Transverse colon (tissue), 4 donors: ENCODE measurements at regions not wholly inside any gene's neighbourhood (a gene's known extent, or its start where the extent isn't known, plus 50 kb on each side); places are given as distances from the start of the nearest gene placed in this dataset.

Source experiments
- DNase-seq: peaks from one replicate; pipeline ENCODE4 v3.0.0-alpha.2; 2019
- H3K27ac ChIP-seq, 4 donors: fragments of 200-600 bp; sonication (generic); 2 replicates each; pipeline ENCODE4 v1.5.1; 2016 to 2018; ENCODE audit warnings: inconsistent platforms in 4 of 4
- H3K27me3 ChIP-seq: fragments of 200-600 bp; sonication (generic); 2 replicates; pipeline ENCODE4 v1.5.1; 2017; ENCODE audit warnings: inconsistent platforms
- H3K36me3 ChIP-seq, 4 donors: fragments of 200-600 bp; sonication (generic); 2 replicates each; pipeline ENCODE4 v1.5.1; 2017 to 2019; ENCODE audit warnings: inconsistent platforms in 4 of 4
- H3K4me1 ChIP-seq, 4 donors: fragments of 200-600 bp; sonication (generic); 2 replicates each; pipeline ENCODE4 v1.5.1; 2017 to 2020; ENCODE audit warnings: inconsistent platforms in 4 of 4
- H3K4me3 ChIP-seq, 4 donors: fragments of 200-600 bp; sonication (generic); 1 replicate in 1 of 4; 2 replicates in 3 of 4; pipeline versions ENCODE4 v1.5.1 to v1.6.1; 2017 to 2019; ENCODE audit warnings: inconsistent platforms in 4 of 4
- H3K9me3 ChIP-seq, 2 donors: fragments of 200-600 bp; sonication (generic); 2 replicates each; pipeline ENCODE4 v1.5.1; 2017 to 2019; ENCODE audit warnings: inconsistent platforms in 2 of 2
- EP300 ChIP-seq: sonication (generic); formaldehyde crosslinking; IDR thresholded peaks from one replicate; pipeline ENCODE4 v1.6.1; 2017; ENCODE audit warnings: antibody characterized with exemption, low read depth
- POLR2A ChIP-seq: fragments of 450-650 bp; IDR thresholded peaks from one replicate; pipeline ENCODE4 v1.6.1; 2016; ENCODE audit warnings: antibody characterized with exemption, mild to moderate bottlenecking, moderate library complexity
- POLR2AphosphoS5 ChIP-seq, 3 donors: sonication (generic); formaldehyde crosslinking; IDR thresholded peaks; one replicate each; pipeline ENCODE4 v1.6.1; 2016; ENCODE audit warnings: antibody characterized with exemption in 3 of 3
- WGBS, 2 donors: methylation state at CpG; one replicate each; pipeline ENCODE4 v1.1.5; 2018; ENCODE audit warnings: low coverage in 1 of 2; 5-methylcytosine and 5-hydroxymethylcytosine counted together
- in situ Hi-C, 4 donors: fragments of 200-750 bp; cut with MboI; loops; one replicate each; pipeline versions ENCODE4 v1.15.0 to v1.15.1; 2017; ENCODE audit warnings: low sequenced_read_pairs in 3 of 4, low pct_ligation_motif_present in 1 of 4, low pct_unique_long_range_greater_than_20kb in 1 of 4
- intact Hi-C: fragments of 100-400 bp; cut with DNase I; formaldehyde crosslinking; loops from one replicate; pipeline ENCODE4 v1.15.1; 2023; ENCODE audit warnings: low total_unique reads
- TF ChIP-seq, protein P1 (sequence below), 5 experiments: fragments of 200-600 bp in 3 of 5; fragments of 450-650 bp in 2 of 5; sonication (generic) in 3 of 5; IDR thresholded peaks; 1 replicate in 2 of 5; 2 replicates in 3 of 5; pipeline ENCODE4 v1.5.1; 2016 to 2017; ENCODE audit warnings: antibody characterized with exemption in 5 of 5, inconsistent platforms in 3 of 5, mild to moderate bottlenecking in 2 of 5, moderate library complexity in 1 of 5

DNA sequence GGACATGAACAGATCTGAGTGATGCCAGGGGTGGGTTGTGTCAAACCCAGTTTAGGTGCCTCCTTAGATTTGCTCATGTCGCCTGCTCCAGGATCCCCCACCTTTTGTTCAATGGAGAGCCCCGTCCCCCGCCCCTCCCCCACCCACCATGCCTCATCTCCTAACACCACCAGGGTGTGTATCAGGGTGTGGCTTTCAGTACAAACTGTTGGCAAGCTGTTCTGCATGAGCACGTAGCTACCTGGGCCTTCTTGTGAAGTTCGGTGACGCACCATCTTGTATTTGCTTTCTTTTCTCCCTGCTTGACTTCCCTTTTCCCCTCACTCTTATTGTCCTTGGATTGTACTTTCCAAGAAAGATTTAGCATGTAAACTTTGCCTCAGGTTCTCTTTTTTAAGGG is 94.8 kb downstream of the EBNA1BP2 start:
- intact Hi-C loops: no loop called here
- in situ Hi-C loops: loop anchor here in 3 of 4 donors (5.0 to 10.0 kb wide), 2 partner anchors 165 to 302 kb away; no protein-coding TSS in a partner anchor
- WGBS, 2 donors: 78% methylated on average over 6 of the region's 6 CpGs; no CpG with 5 or more reads in 1 of the 2 donors

DNA sequence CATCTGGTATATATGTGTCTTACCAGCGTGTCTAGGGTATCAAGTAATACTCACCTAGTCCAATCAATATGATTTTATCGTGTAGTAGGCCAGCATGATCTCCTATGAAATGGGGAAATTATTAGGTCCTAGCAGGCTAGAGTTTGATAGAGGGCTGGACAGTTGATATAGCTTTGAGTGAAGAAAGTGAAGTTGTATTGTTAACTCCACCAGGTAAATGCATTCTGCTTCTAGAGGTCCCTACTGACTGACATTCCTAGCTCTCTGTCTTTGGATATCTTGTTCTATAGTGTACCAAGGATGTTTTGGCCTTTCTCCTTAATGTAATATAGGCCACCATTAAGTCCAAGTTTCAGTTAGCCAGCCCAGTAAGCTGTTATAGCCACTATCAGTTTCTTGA is 97.4 kb downstream of the EBNA1BP2 start:
- Histone ChIP-seq H3K4me3 (no peak overlapping the region), H3K9me3 (no peaks in the 10 kb centered on the region), H3K27ac (no peak overlapping the region), H3K27me3 (no peaks in the 10 kb centered on the region), H3K4me1 (no peaks in the 10 kb centered on the region), H3K36me3 (no peaks in the 10 kb centered on the region)
- TF ChIP-seq, protein P1, sequence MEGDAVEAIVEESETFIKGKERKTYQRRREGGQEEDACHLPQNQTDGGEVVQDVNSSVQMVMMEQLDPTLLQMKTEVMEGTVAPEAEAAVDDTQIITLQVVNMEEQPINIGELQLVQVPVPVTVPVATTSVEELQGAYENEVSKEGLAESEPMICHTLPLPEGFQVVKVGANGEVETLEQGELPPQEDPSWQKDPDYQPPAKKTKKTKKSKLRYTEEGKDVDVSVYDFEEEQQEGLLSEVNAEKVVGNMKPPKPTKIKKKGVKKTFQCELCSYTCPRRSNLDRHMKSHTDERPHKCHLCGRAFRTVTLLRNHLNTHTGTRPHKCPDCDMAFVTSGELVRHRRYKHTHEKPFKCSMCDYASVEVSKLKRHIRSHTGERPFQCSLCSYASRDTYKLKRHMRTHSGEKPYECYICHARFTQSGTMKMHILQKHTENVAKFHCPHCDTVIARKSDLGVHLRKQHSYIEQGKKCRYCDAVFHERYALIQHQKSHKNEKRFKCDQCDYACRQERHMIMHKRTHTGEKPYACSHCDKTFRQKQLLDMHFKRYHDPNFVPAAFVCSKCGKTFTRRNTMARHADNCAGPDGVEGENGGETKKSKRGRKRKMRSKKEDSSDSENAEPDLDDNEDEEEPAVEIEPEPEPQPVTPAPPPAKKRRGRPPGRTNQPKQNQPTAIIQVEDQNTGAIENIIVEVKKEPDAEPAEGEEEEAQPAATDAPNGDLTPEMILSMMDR (IDR thresholded peaks at IDR 0.05): no peak
- TF ChIP-seq POLR2AphosphoS5 (IDR thresholded peaks at IDR 0.05): no peak
- no peak for TF ChIP-seq EP300
- TF ChIP-seq POLR2A: no peak
- DNase-seq: no peak
- intact Hi-C loops: loop anchor here (5.0 kb wide), 1 partner anchor 162 kb away; no protein-coding TSS in a partner anchor
- in situ Hi-C loops: loop anchor here in 3 of 4 donors (5.0 to 25.0 kb wide), 4 partner anchors 162 to 487 kb away; partner anchors contain the start of gene TMEM269 (in 1 of the 3)
- 86% methylated on average over 2 of the region's 2 CpGs for WGBS, 2 donors

More for the DNA sequence above, 94.8 kb downstream of the EBNA1BP2 start:
- H3K36me3 ChIP-seq: no peaks in the 10 kb centered on the region
- no peak for DNase-seq
- no peaks in the 10 kb centered on the region for H3K27me3 ChIP-seq
- H3K4me3 ChIP-seq: no peak overlapping the region
- TF ChIP-seq EP300 (no peak), POLR2AphosphoS5 (IDR thresholded peaks at IDR 0.05) (no peak), POLR2A (no peak)
- TF ChIP-seq, protein P1 (IDR thresholded peaks at IDR 0.05): no peak
- no peaks in the 10 kb centered on the region for H3K4me1 ChIP-seq
- no peaks in the 10 kb centered on the region for H3K9me3 ChIP-seq
- H3K27ac ChIP-seq: no peak overlapping the region

DNA sequence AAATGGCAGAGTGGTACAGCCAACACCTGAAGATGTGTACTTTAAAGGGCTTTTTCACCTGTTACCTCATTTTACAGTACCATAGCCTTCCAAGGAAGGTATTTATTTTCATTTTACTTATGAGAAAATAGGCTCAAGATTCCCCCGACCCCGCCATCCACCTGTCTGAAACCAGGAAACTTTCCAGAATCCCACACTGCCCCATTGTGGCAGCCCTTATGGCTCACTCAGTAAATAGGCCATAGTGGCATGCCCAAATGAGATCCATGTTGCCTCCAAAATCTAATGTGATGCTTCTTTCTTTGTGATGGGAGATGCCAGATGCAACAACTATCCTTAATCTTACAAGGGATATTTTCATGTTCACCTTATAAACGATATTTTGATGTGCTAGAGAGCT is 97.8 kb downstream of the EBNA1BP2 start:
- Histone ChIP-seq H3K27me3 (no peaks in the 10 kb centered on the region), H3K4me1 (no peaks in the 10 kb centered on the region), H3K36me3 (no peaks in the 10 kb centered on the region), H3K27ac (no peak overlapping the region), H3K9me3 (no peaks in the 10 kb centered on the region), H3K4me3 (no peak overlapping the region)
- no peak for TF ChIP-seq POLR2A
- no peak for TF ChIP-seq POLR2AphosphoS5 (IDR thresholded peaks at IDR 0.05)
- TF ChIP-seq, protein P1 (IDR thresholded peaks at IDR 0.05): no peak
- TF ChIP-seq EP300: no peak
- intact Hi-C loops: loop anchor here (5.0 kb wide), 1 partner anchor 162 kb away; no protein-coding TSS in a partner anchor
- in situ Hi-C loops: loop anchor here in 3 of 4 donors (5.0 to 25.0 kb wide), 4 partner anchors 162 to 487 kb away; partner anchors contain the start of gene TMEM269 (in 1 of the 3)
- DNase-seq: no peak
- WGBS, 2 donors: 79 to 87% methylated on average over 3 of the region's 3 CpGs

DNA sequence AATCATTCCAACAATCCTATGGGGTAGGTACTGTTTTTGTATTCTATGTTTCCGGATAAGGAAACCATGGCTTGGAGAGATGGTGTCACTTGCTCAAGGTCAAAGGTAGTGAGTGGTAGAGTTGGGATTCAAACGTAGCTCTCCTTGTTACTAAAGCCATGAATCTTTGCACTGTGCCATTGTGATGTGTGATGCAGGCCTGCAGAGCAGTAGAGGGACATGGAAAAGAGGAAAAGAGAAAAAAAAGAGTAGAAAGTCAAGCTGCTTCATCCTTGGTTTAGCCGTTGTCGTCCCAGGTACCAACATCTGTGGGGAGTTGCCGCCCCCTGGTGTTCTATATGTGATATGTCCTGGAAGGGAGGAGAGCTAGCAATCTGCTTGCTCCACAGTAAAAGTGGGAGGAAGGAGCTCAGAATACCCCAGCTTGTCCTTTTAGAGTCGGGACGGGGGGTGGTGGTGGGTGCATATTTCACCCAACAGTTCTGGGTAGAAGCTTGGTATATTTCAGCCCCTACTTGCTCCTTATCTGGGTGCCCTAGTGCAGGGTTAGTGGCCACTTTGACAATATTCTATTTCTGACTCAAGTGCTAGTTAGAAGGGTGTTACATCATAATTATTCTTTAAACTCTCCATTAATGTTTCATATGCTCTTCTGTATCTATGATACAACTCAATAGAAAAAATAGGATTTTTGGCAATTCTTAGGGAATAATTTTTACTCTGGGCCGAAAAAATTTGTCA is 98.4 kb downstream of the EBNA1BP2 start:
- intact Hi-C loops: loop anchor here (5.0 kb wide), 1 partner anchor 161 kb away; no protein-coding TSS in a partner anchor
- Histone ChIP-seq H3K36me3 (no peaks in the 10 kb centered on the region), H3K27ac (no peak overlapping the region), H3K4me1 (peaks cover 0 to 2% (median 1%) of the 10 kb centered on the region in 4 donors), H3K4me3 (no peak overlapping the region), H3K9me3 (no peaks in the 10 kb centered on the region), H3K27me3 (peaks cover 1% of the 10 kb centered on the region)
- peak; percentile 79 for DNase-seq
- in situ Hi-C loops: loop anchor here in 3 of 4 donors (5.0 to 25.0 kb wide), 4 partner anchors 161 to 486 kb away; partner anchors contain the start of gene TMEM269 (in 1 of the 3)
- WGBS, 2 donors: 25 to 37% methylated on average over 6 to 8 of the region's 8 CpGs
- no peak for TF ChIP-seq POLR2AphosphoS5 (IDR thresholded peaks at IDR 0.05)
- TF ChIP-seq, protein P1 (IDR thresholded peaks at IDR 0.05): peak; percentile 80 to 94 (median 86)
